ENCODE measurements at regions not wholly inside any gene's neighbourhood (a gene's known extent, or its start where the extent isn't known, plus 50 kb on each side); places are given as distances from the start of the nearest gene placed in this dataset.

DNA sequence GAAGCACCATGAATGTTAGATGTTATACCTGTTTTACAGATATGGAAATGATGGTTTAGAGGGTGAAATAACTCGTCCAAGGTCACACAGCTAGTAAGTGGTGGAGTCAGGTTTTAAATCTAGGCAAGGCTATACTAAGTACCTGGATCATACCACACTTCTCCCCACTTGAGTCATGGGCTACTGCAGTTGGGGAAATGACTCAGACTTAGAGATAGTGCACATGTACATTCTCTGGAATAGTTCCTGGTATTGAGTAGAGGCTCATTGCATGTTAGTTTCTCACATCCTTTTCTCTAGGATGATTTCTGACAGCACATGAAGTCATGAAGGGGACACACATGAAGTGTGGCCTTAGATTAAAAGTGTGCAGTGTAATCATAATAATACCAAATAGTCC is 76.2 kb upstream of the TNFSF11 start:
- Histone ChIP-seq H3K4me3 (ENCODE audit: low read length) (peak overlapping the region; percentile 19), H4K20me1 (ENCODE audit: insufficient read depth, low read length) (no peaks in the 10 kb centered on the region), H3K4me1 (ENCODE audit: low read length) (peaks cover 39% of the 10 kb centered on the region), H3K27ac (ENCODE audit: low read length) (peak overlapping the region; percentile 24), H3K9ac (ENCODE audit: low read length) (no peak overlapping the region), H3K27me3 (ENCODE audit: low read depth, low read length) (peaks cover 7% of the 10 kb centered on the region; the same call in 1 of the 2 replicates), H3K36me3 (replicated peaks; ENCODE audit: low read depth, low read length) (no peaks in the 10 kb centered on the region), H3K79me2 (ENCODE audit: low read length) (no peaks in the 10 kb centered on the region), H3K4me2 (ENCODE audit: low read length) (peak overlapping the region; percentile 55), H3K9me3 (ENCODE audit: insufficient read depth, low read length) (no peaks in the 10 kb centered on the region), H2AFZ (ENCODE audit: low read depth, low read length) (no peak overlapping the region)
- TF ChIP-seq EZH2phosphoT487 (IDR thresholded peaks at IDR 0.05; ENCODE audit: low read depth): no peak
- TF ChIP-seq, protein P1, sequence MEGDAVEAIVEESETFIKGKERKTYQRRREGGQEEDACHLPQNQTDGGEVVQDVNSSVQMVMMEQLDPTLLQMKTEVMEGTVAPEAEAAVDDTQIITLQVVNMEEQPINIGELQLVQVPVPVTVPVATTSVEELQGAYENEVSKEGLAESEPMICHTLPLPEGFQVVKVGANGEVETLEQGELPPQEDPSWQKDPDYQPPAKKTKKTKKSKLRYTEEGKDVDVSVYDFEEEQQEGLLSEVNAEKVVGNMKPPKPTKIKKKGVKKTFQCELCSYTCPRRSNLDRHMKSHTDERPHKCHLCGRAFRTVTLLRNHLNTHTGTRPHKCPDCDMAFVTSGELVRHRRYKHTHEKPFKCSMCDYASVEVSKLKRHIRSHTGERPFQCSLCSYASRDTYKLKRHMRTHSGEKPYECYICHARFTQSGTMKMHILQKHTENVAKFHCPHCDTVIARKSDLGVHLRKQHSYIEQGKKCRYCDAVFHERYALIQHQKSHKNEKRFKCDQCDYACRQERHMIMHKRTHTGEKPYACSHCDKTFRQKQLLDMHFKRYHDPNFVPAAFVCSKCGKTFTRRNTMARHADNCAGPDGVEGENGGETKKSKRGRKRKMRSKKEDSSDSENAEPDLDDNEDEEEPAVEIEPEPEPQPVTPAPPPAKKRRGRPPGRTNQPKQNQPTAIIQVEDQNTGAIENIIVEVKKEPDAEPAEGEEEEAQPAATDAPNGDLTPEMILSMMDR (IDR thresholded peaks at IDR 0.05; ENCODE audit: low read depth, low read length): no peak

DNA sequence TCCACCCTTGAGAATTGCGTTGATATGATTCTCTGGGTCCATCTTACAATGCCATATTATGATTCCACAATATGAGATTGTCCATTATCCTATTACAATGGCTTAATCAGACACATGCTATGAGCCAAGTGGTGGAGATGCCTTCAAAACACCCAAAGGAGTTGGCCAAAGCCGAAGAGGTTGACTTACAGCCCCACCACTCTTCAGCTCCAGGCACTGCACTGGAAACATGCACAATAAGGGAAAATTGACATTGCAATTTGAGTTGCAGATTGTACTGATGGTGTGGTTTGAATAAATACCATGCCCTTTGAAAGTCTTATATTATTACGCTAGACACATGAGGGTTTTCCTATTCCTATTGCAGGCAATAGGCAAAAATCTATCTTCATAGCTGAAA is 75.4 kb upstream of the TNFSF11 start:
- Histone ChIP-seq H4K20me1 (ENCODE audit: insufficient read depth, low read length) (no peaks in the 10 kb centered on the region), H3K4me2 (ENCODE audit: low read length) (peak overlapping the region; percentile 55)
- TF ChIP-seq, protein P1 (IDR thresholded peaks at IDR 0.05; ENCODE audit: low read depth, low read length): peak; percentile 54
- TF ChIP-seq EZH2phosphoT487 (IDR thresholded peaks at IDR 0.05; ENCODE audit: low read depth): no peak

More for the DNA sequence above, 75.4 kb upstream of the TNFSF11 start:
- Histone ChIP-seq H2AFZ (ENCODE audit: low read depth, low read length) (no peak overlapping the region), H3K36me3 (replicated peaks; ENCODE audit: low read depth, low read length) (no peaks in the 10 kb centered on the region), H3K27me3 (ENCODE audit: low read depth, low read length) (peaks cover 7% of the 10 kb centered on the region; the same call in 1 of the 2 replicates), H3K79me2 (ENCODE audit: low read length) (no peaks in the 10 kb centered on the region), H3K9ac (ENCODE audit: low read length) (no peak overlapping the region), H3K27ac (ENCODE audit: low read length) (peak overlapping the region; percentile 24; the same call in 1 of the 2 replicates), H3K4me3 (ENCODE audit: low read length) (no peak overlapping the region), H3K9me3 (ENCODE audit: insufficient read depth, low read length) (no peaks in the 10 kb centered on the region), H3K4me1 (ENCODE audit: low read length) (peaks cover 39% of the 10 kb centered on the region)

Measured in OCI-LY3 (cell line).